Activated CD4-positive, alpha-beta T cell treated with anti-CD3 and anti-CD28 coated beads, Interleukin-2, amount 50 U/mL, for 24 hours (primary cell): ENCODE measurements at regions not wholly inside any gene's neighbourhood (a gene's known extent, or its start where the extent isn't known, plus 50 kb on each side); places are given as distances from the start of the nearest gene placed in this dataset.
"Not testable (repeated sequence)": the region's sequence is repeated elsewhere in the genome, so short reads cannot be mapped to it uniquely, and the experiment has no call there.

Experiments
- DNase-seq, 2 donors: peaks; one replicate each; pipeline ENCODE4 v3.0.0-alpha.2; 2020; ENCODE audit warnings: low read depth in 1 of 2, low spot score in 1 of 2

- not testable (repeated sequence) for DNase-seq
These were observed 830.3 kb upstream of the TMPRSS15 start for GRCh38 chr21:19233841-19234240.

DNA sequence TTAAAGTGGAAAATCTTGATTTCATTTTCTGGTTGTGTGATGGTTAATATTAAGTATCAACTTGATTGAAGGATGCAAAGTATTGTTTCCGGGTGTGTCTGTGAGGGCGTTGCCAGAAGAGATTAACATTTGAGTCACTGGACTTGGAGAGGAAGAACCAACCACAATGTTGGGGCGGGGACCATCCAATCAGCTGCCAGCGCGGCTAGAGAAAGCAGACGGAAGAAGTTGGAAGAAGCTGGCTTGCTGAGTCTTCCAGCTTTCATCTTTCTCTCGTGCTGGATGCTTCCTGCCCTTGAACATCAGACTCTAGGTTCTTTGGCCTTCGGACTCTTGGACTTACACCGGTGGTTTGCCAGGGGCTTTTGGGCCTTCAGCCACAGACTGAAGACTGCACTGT, 832.6 kb upstream of the TMPRSS15 start:
- no peak for DNase-seq

DNA sequence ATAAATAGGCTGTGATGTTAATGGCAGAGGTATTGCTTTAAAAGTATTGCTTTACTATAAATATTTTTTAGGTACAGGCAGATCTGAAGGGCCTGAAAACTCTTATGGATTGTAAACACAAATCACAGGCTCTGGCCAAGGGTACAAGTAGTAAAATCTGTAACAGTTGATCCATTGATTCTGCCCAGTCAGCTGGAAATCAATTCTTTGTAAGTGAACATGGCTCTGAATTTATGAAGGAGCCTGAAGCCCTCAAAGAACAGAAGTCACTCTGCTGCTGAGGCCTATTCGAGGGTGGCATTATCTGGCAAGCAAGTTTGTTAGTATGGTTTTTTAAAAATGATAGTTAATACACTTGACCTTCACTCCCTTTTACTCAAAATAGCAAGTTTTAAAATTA, 834.0 kb upstream of the TMPRSS15 start:
- DNase-seq = no peak

DNA sequence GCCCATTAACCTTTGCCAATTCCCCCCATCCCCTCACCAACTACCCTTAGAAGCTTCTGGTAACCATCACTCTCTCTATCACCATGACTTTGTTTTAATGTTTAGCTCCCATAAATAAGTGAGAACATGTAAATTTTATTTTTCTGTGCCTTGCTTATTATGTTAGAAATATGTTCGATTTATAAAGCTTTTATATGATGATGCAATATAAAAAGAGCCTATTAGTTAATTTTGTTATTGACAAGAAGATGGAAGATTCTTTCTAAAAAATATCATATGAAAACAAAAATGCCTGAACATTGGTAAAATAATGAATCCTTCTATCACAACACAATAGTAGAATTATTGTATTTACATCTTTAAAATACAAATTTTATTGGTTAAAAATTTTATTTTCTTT, 836.1 kb upstream of the TMPRSS15 start:
- no peak for DNase-seq

DNA sequence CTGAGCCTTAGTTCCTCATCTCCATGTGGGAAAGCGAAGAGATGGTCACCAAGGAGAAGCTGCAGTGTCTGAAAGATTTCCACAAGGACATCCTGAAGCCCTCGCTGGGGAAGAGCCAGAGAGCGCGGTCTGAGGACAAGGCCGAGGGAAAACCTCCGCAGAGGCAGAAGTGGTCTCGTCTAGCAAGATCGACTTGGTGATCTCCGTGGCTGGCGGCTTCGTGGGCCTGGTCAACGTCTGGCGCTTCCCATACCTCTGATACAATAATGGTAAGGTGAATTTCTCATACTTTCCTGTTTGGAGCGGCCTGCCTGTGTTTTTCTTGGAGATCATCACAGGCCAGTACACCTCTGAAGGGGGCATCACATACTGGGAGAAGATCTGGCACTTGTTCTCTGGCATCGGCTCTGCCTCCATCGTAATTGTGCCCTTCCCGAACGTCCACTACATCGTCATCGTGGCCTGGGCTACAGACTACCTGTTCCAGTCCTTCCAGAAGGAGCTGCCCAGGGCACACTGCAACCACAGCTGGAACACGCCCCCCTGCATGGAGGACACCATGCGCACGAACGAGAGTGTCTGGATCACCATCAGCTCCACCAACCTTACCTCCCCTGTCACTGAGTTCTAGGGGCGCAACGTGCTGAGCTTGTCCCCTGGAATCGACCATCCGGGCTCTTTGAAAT, 841.1 kb upstream of the TMPRSS15 start:
- no peak for DNase-seq

- no peak for DNase-seq
These were observed 841.6 kb upstream of the TMPRSS15 start for GRCh38 chr21:19245188-19245580.

- DNase-seq = no peak
These were observed 842.4 kb upstream of the TMPRSS15 start for GRCh38 chr21:19246018-19246417.

GRCh38 chr21:19256934-19257660, 853.5 kb upstream of the TMPRSS15 start:
- no peak for DNase-seq

DNA sequence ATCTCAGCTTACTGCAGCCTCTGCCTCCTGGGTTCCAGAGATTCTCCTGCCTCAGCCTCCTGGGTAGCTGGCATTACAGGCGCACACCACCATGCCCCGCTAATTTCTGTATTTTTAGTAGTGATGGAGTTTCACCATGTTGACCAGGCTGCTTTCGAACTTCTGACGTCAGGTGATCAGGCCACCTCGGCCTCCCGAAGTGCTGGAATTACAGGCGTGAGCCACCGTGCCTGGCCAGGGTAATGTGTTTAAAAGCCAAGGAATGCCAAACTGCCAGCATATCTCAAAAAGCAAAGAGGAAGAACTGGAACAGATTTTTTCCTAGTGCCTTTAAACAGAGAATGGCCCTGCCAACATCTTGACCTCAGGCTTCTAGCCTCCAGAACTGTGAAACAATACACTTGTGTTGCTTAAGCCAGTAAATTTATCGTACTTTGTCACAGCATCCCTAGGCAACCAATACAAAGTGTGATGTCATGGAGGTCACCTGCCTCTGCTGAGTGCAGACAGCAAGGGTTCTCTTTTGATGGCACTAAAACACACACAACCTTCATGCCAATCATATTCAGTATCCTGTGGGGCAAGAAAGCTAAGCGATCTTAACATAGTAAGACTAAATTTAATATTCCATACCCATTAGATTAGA, 858.3 kb upstream of the TMPRSS15 start:
- DNase-seq = no peak

DNA sequence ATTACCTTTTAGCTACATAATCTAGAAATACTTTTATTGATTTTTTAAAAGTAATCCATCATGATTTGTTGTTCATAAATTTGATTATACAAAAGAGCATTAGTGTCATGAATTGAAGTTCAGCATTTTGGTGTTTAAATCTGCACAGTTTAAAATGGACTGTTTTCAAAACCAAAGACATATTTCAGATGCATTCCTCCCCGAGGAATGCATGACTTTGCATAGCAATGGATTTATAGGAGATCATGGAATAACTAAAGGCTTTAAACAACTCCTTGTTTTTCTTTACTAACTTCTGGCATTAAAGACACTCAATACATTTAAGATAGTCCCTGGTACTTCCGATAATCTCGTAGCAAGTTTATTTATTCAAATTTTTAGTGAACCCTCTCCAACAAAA, 863.1 kb upstream of the TMPRSS15 start:
- DNase-seq = no peak

- DNase-seq = no peak
These were observed 865.1 kb upstream of the TMPRSS15 start for GRCh38 chr21:19268686-19269085.

DNA sequence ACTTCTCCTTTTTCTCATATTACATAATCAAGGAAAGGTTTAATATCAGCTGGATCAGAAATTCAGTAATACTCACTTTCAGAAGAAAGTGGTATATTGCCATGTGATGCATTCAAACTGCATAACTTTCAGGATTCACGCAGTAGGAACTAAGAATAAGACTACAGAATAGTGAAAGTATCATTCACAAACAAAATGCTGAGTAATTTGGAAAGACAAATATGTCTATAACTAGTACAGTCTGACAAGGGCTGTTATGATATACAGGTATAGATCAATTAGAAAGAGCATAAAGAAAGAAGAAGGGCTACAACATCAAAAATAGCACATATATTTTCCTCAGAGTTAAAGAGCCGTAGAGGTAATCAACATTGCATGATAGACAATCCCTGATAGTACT, 871.5 kb upstream of the TMPRSS15 start:
- DNase-seq = no peak

GRCh38 chr21:19276665-19277064, 873.1 kb upstream of the TMPRSS15 start:
- no peak for DNase-seq

- DNase-seq = no peak
These were observed 883.3 kb upstream of the TMPRSS15 start for GRCh38 chr21:19286876-19287275.

DNA sequence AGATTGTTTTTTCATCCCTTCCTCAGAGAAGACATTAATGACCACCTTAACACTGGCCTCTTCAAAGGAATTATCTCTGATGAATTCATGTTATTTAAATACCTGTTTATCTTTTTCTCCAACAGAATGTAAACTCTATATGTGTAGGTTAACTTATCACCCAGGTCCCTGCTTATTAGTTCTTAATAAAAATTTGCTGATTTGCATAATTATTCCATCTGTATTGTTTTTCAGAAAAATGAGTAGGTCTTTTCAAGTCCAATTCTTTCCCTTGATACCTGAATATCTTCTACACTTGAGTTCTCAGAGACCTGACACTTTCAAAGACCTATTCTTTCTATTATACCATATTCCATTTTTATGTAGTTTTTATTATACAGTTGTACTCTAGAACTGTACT, 886.7 kb upstream of the TMPRSS15 start:
- no peak for DNase-seq

DNA sequence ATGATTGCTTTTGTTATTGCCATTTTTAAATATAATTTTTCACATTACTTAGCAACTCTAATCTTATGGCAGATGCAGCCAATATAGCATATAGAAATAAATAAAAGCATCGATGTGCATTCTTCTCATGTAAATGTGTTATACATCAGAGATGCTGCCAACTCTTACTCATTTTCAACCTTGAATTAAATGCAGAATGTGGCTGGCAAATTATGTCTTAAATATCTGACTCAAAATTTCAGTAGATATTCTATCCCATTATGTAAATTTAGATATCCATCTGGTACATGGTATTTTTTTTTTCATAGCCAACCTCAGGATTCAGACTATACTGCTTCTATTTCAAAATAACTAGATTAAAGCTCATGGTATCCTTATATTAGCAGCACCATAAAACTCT, 916.7 kb upstream of the TMPRSS15 start:
- no peak for DNase-seq

DNA sequence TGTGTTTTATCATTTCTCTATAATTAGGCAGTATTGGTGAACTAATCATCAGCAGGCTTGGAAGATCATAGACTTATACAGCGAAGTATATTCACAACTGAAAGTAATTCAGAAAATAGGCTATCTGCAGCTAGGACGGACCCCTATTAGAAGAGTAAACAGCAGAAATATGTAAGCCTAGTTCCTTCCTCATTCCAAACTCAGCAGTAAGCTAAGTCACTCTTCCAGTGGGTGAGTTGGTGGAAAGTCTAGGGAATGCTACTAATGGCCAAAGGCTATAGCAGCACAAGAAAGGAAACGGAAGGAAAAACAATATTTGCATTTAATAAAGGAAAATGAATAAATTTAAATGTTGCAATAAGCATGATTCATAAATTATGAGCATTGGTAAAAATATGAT, 918.1 kb upstream of the TMPRSS15 start:
- DNase-seq = no peak

DNA sequence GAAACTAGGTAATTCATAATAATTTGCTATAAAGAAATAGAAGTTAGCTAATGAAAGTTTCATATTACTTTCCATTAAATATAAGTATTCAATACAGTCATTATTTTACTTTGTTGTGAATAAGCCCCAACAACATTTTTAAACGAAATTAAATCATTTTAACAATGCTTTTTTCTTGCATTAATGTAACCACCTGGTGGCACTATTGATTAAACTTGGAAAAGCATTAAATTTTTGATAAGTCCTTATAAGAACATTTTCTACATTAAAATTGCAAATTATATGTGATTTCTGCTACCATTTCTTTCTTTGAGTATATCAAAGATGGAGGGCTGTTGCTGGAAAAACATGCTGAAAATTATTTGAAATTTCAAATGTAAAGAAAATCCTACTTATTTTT, 918.8 kb upstream of the TMPRSS15 start:
- DNase-seq = no peak

DNA sequence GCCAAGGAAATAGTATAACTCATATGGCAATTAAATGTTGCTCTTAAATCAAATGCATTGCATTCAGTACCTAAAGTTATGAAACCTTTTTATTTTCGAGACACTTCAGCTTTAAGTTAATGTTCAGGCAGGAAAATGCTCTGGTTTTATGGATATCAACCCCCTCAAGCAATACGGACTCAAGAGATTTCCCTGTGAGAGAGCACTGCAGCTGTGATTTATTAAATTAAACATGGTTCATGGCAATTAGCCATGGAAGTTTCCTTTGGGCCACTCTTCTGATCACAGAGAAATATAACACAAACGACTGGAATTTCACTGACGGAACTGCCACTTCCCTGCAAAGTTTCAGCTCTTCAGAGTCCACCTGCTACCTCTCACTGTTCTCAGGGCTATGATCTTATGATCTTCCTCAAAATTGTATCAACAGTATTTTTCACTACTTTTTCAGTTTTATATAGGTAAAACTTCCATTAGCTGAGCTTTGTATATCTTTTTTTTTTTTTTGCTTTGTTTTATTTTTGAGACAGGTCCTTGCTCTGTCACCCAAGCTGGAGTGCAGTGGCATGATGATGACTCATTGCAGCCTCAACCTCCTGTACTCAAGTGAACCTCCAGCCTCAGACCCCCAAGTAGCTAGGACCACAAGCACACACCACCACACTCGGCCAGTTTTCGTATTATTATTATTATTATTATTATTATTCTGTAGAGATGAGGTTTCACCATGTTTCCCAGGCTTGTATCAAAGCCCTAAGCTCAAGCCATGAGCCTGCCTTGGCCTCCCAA, 923.1 kb upstream of the TMPRSS15 start:
- DNase-seq = no peak

GRCh38 chr21:19328954-19329353, 925.4 kb upstream of the TMPRSS15 start:
- no peak for DNase-seq

GRCh38 chr21:19340303-19340702, 936.7 kb upstream of the TMPRSS15 start:
- no peak for DNase-seq

- DNase-seq = no peak
These were observed 937.4 kb upstream of the TMPRSS15 start for GRCh38 chr21:19340954-19341353.
